Nephron progenitor cell (in vitro differentiated cells): ENCODE measurements at regions not wholly inside any gene's neighbourhood (a gene's known extent, or its start where the extent isn't known, plus 50 kb on each side); places are given as distances from the start of the nearest gene placed in this dataset.

Source experiments
- DNase-seq: peaks from one replicate; pipeline ENCODE4 v3.0.0; 2021
- H3K27ac Mint-ChIP-seq: 2 replicates; pipeline ENCODE4 v1.8.0; 2021; ENCODE audit warnings: mild to moderate bottlenecking, moderate library complexity, mixed read lengths
- H3K27me3 Mint-ChIP-seq: 2 replicates; pipeline ENCODE4 v1.8.0; 2021; ENCODE audit warnings: mild to moderate bottlenecking, low read depth, mixed read lengths; ENCODE audit not compliant: poor library complexity
- H3K36me3 Mint-ChIP-seq: 2 replicates; pipeline ENCODE4 v1.8.0; 2021; ENCODE audit warnings: low read depth, mixed read lengths
- H3K4me1 Mint-ChIP-seq: 2 replicates; pipeline ENCODE4 v1.8.0; 2021; ENCODE audit warnings: mixed read lengths
- H3K4me3 Mint-ChIP-seq: 2 replicates; pipeline ENCODE4 v1.8.0; 2021; ENCODE audit warnings: mild to moderate bottlenecking, moderate library complexity, mixed read lengths
- H3K9me3 Mint-ChIP-seq: 2 replicates; pipeline ENCODE4 v1.8.0; 2021; ENCODE audit warnings: mild to moderate bottlenecking, moderate library complexity, mixed read lengths
- CTCF ChIP-seq: fragments of 200-600 bp; sonication (generic); IDR thresholded peaks from 2 replicates; pipeline ENCODE4 v1.5.0; 2021; ENCODE audit warnings: antibody characterized with exemption

- Mint-ChIP-seq H3K4me1 (no peaks in the 10 kb centered on the region), H3K27me3 (peaks cover 17% of the 10 kb centered on the region), H3K36me3 (no peaks in the 10 kb centered on the region), H3K9me3 (no peaks in the 10 kb centered on the region), H3K27ac (no peak overlapping the region), H3K4me3 (no peak overlapping the region)
- TF ChIP-seq CTCF, result no peak
- no peak for DNase-seq
Observed at GRCh38 chr12:127336416-127336815, 930.6 kb upstream of the TMEM132C start.

DNA sequence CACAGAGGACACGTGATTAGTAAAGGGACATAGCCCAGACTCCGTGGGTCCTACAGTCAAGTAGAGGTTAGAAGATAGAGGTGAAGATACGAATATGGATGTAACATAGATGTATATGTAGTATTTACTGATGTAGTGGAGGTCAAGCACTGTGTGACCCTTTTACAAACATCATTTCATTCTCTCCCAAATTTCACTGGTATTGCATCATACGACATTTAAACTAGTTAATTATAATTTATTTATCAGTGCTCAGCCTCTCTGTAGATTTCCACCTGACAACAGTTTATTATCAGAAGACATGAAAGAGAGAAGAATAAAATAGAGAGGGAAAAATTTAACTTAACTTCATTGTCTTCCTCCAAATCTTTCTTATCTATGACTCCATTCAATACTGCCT is 927.9 kb upstream of the TMEM132C start:
- Mint-ChIP-seq H3K9me3 (no peaks in the 10 kb centered on the region), H3K36me3 (no peaks in the 10 kb centered on the region), H3K4me3 (no peak overlapping the region), H3K4me1 (no peaks in the 10 kb centered on the region), H3K27ac (no peak overlapping the region), H3K27me3 (peaks cover 21% of the 10 kb centered on the region)
- DNase-seq, result no peak
- TF ChIP-seq CTCF, result no peak

- Mint-ChIP-seq H3K4me1 (no peaks in the 10 kb centered on the region), H3K27ac (no peak overlapping the region), H3K27me3 (peaks cover 23% of the 10 kb centered on the region), H3K36me3 (no peaks in the 10 kb centered on the region), H3K4me3 (no peak overlapping the region), H3K9me3 (no peaks in the 10 kb centered on the region)
- TF ChIP-seq CTCF, result no peak
- DNase-seq, result no peak
Observed at GRCh38 chr12:127340381-127340780, 926.6 kb upstream of the TMEM132C start.

GRCh38 chr12:127342861-127343260 is 924.1 kb upstream of the TMEM132C start:
- peaks cover 19% of the 10 kb centered on the region for H3K9me3 Mint-ChIP-seq
- H3K27me3 Mint-ChIP-seq, result peaks cover 20% of the 10 kb centered on the region
- DNase-seq, result no peak
- H3K4me1 Mint-ChIP-seq, result no peaks in the 10 kb centered on the region
- H3K27ac Mint-ChIP-seq, result no peak overlapping the region
- no peaks in the 10 kb centered on the region for H3K36me3 Mint-ChIP-seq
- H3K4me3 Mint-ChIP-seq, result no peak overlapping the region
- TF ChIP-seq CTCF, result no peak

DNA sequence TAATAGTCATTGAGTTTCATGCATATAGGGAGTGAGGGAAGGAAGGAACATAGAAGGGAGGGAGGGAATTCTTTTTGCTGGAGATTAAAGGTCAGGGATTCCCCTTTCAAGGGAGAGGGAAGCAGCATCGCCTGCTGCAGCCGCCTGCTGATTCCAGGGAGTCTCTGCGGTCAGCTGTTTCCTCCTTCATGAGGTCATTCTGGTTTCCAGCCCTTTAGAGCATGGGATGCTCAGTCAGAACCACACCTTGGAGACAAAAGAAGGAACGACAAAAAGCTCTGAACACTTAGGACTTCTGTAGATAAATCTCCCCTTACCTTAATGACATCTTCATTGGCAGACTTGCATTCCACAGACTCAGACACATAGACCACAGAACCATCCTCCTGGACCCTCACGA is 923.0 kb upstream of the TMEM132C start:
- peaks cover 25% of the 10 kb centered on the region for H3K9me3 Mint-ChIP-seq
- H3K36me3 Mint-ChIP-seq, result no peaks in the 10 kb centered on the region
- H3K4me1 Mint-ChIP-seq, result no peaks in the 10 kb centered on the region
- no peak overlapping the region for H3K27ac Mint-ChIP-seq
- no peak for TF ChIP-seq CTCF
- H3K27me3 Mint-ChIP-seq, result peaks cover 15% of the 10 kb centered on the region
- no peak for DNase-seq
- H3K4me3 Mint-ChIP-seq, result no peak overlapping the region

GRCh38 chr12:127351481-127352010 is 915.4 kb upstream of the TMEM132C start:
- no peak overlapping the region for H3K27ac Mint-ChIP-seq
- DNase-seq, result no peak
- no peaks in the 10 kb centered on the region for H3K36me3 Mint-ChIP-seq
- H3K9me3 Mint-ChIP-seq, result peaks cover 33% of the 10 kb centered on the region
- H3K4me3 Mint-ChIP-seq, result no peak overlapping the region
- no peak for TF ChIP-seq CTCF
- peaks cover 5% of the 10 kb centered on the region for H3K27me3 Mint-ChIP-seq
- no peaks in the 10 kb centered on the region for H3K4me1 Mint-ChIP-seq
